ENCODE measurements at regions not wholly inside any gene's neighbourhood (a gene's known extent, or its start where the extent isn't known, plus 50 kb on each side); places are given as distances from the start of the nearest gene placed in this dataset.
A peak's percentile ranks its signal among the peaks of the same experiment; 100 is the strongest.

- no peaks in the 10 kb centered on the region for H3K9me3 Mint-ChIP-seq (ENCODE audit: low read depth)
- peaks cover 53% of the 10 kb centered on the region for H3K4me1 Mint-ChIP-seq (ENCODE audit: low read depth)
- peaks cover 2% of the 10 kb centered on the region for H3K36me3 Mint-ChIP-seq (ENCODE audit: low read depth)
- no peak overlapping the region for H3K27ac Mint-ChIP-seq (ENCODE audit: unreplicated experiment)
- H3K27me3 Mint-ChIP-seq (ENCODE audit: low read depth): peaks cover 3% of the 10 kb centered on the region
- no peak for TF ChIP-seq CTCF (IDR thresholded peaks at IDR 0.05)
- no peak overlapping the region for H3K4me3 Mint-ChIP-seq (ENCODE audit: unreplicated experiment)
- DNase-seq (ENCODE audit: low spot score): no peak
Observed at GRCh38 chr7:22566592-22566991, 66.6 kb upstream of the STEAP1B start.

GRCh38 chr7:22566176-22566575 is 66.2 kb upstream of the STEAP1B start:
- Mint-ChIP-seq H3K27me3 (ENCODE audit: low read depth) (peaks cover 3% of the 10 kb centered on the region), H3K4me3 (ENCODE audit: unreplicated experiment) (no peak overlapping the region), H3K9me3 (ENCODE audit: low read depth) (no peaks in the 10 kb centered on the region), H3K27ac (ENCODE audit: unreplicated experiment) (no peak overlapping the region), H3K4me1 (ENCODE audit: low read depth) (peaks cover 56% of the 10 kb centered on the region), H3K36me3 (ENCODE audit: low read depth) (peaks cover 2% of the 10 kb centered on the region)
- no peak for DNase-seq (ENCODE audit: low spot score)
- TF ChIP-seq CTCF (IDR thresholded peaks at IDR 0.05): no peak

GRCh38 chr7:22565315-22565811 is 65.4 kb upstream of the STEAP1B start:
- Mint-ChIP-seq H3K27ac (ENCODE audit: unreplicated experiment) (peak overlapping the region; percentile 85), H3K4me3 (ENCODE audit: unreplicated experiment) (no peak overlapping the region), H3K27me3 (ENCODE audit: low read depth) (peaks cover 3% of the 10 kb centered on the region), H3K4me1 (ENCODE audit: low read depth) (peaks cover 63% of the 10 kb centered on the region), H3K36me3 (ENCODE audit: low read depth) (peaks cover 2% of the 10 kb centered on the region), H3K9me3 (ENCODE audit: low read depth) (no peaks in the 10 kb centered on the region)
- no peak for TF ChIP-seq CTCF (IDR thresholded peaks at IDR 0.05)
- DNase-seq (ENCODE audit: low spot score): no peak

GRCh38 chr7:22564511-22565045 is 64.6 kb upstream of the STEAP1B start:
- peaks cover 2% of the 10 kb centered on the region for H3K36me3 Mint-ChIP-seq (ENCODE audit: low read depth)
- peaks cover 65% of the 10 kb centered on the region for H3K4me1 Mint-ChIP-seq (ENCODE audit: low read depth)
- H3K4me3 Mint-ChIP-seq (ENCODE audit: unreplicated experiment): no peak overlapping the region
- no peak for TF ChIP-seq CTCF (IDR thresholded peaks at IDR 0.05)
- no peaks in the 10 kb centered on the region for H3K9me3 Mint-ChIP-seq (ENCODE audit: low read depth)
- H3K27me3 Mint-ChIP-seq (ENCODE audit: low read depth): no peaks in the 10 kb centered on the region
- no peak for DNase-seq (ENCODE audit: low spot score)
- peak overlapping the region; percentile 85 for H3K27ac Mint-ChIP-seq (ENCODE audit: unreplicated experiment)

GRCh38 chr7:22563621-22564241 is 63.7 kb upstream of the STEAP1B start:
- peaks cover 2% of the 10 kb centered on the region for H3K36me3 Mint-ChIP-seq (ENCODE audit: low read depth)
- H3K4me3 Mint-ChIP-seq (ENCODE audit: unreplicated experiment): no peak overlapping the region
- no peaks in the 10 kb centered on the region for H3K27me3 Mint-ChIP-seq (ENCODE audit: low read depth)
- H3K9me3 Mint-ChIP-seq (ENCODE audit: low read depth): no peaks in the 10 kb centered on the region
- peak overlapping the region; percentile 60 for H3K27ac Mint-ChIP-seq (ENCODE audit: unreplicated experiment)
- no peak for DNase-seq (ENCODE audit: low spot score)
- TF ChIP-seq CTCF (IDR thresholded peaks at IDR 0.05): no peak
- peaks cover 65% of the 10 kb centered on the region for H3K4me1 Mint-ChIP-seq (ENCODE audit: low read depth)

Measured in chondrocyte (in vitro differentiated cells).